ENCODE measurements at regions not wholly inside any gene's neighbourhood (a gene's known extent, or its start where the extent isn't known, plus 50 kb on each side); places are given as distances from the start of the nearest gene placed in this dataset.

- no peaks in the 10 kb centered on the region for H3F3A ChIP-seq (ENCODE audit: low read depth)
- H2AFZ ChIP-seq (ENCODE audit: low read length), result no peak overlapping the region
- no peaks in the 10 kb centered on the region for H3K79me2 ChIP-seq (ENCODE audit: insufficient read depth, low read length)
- H4K20me1 ChIP-seq (ENCODE audit: insufficient read depth, low read length, poor library complexity, severe bottlenecking), result no peaks in the 10 kb centered on the region
- H3K4me1 ChIP-seq (ENCODE audit: insufficient read depth, low read length, poor library complexity, severe bottlenecking), result no peaks in the 10 kb centered on the region
- H3K9me3 ChIP-seq (ENCODE audit: insufficient read depth, low read depth, low read length), result peaks cover 50% of the 10 kb centered on the region
- no peak for TF ChIP-seq CTCF (conservative IDR thresholded peaks at IDR 0.05; ENCODE audit: low read length)
- TF ChIP-seq EZH2phosphoT487 (IDR thresholded peaks at IDR 0.05; ENCODE audit: borderline replicate concordance), result no peak
- no peaks in the 10 kb centered on the region for H3K36me3 ChIP-seq (ENCODE audit: insufficient read depth, low read length)
- H3K27me3 ChIP-seq (ENCODE audit: insufficient read depth, low read length, poor library complexity, severe bottlenecking), result no peaks in the 10 kb centered on the region
- no peak overlapping the region for H3K9ac ChIP-seq (ENCODE audit: low read depth, low read length, poor library complexity, severe bottlenecking)
- no peak overlapping the region for H3K4me3 ChIP-seq (ENCODE audit: low read length, poor library complexity, severe bottlenecking)
- no peaks in the 10 kb centered on the region for H3K9me2 ChIP-seq (replicated peaks; ENCODE audit: low read depth, low read length)
- H3K4me2 ChIP-seq (ENCODE audit: low read depth, low read length, poor library complexity, severe bottlenecking), result no peak overlapping the region
These were observed 68.2 kb upstream of the B3GAT1 start for GRCh38 chr11:134480136-134480712.

- H3K9ac ChIP-seq (ENCODE audit: low read depth, low read length, poor library complexity, severe bottlenecking), result no peak overlapping the region
- no peak overlapping the region for H3K4me3 ChIP-seq (ENCODE audit: low read length, poor library complexity, severe bottlenecking)
- peaks cover 49% of the 10 kb centered on the region for H3K9me3 ChIP-seq (ENCODE audit: insufficient read depth, low read depth, low read length)
- no peaks in the 10 kb centered on the region for H3K9me2 ChIP-seq (replicated peaks; ENCODE audit: low read depth, low read length)
- H3K36me3 ChIP-seq (ENCODE audit: insufficient read depth, low read length), result no peaks in the 10 kb centered on the region
- no peak overlapping the region for H2AFZ ChIP-seq (ENCODE audit: low read length)
- H3K4me2 ChIP-seq (ENCODE audit: low read depth, low read length, poor library complexity, severe bottlenecking), result no peak overlapping the region
- no peaks in the 10 kb centered on the region for H3K27me3 ChIP-seq (ENCODE audit: insufficient read depth, low read length, poor library complexity, severe bottlenecking)
- H4K20me1 ChIP-seq (ENCODE audit: insufficient read depth, low read length, poor library complexity, severe bottlenecking), result no peaks in the 10 kb centered on the region
- no peaks in the 10 kb centered on the region for H3K79me2 ChIP-seq (ENCODE audit: insufficient read depth, low read length)
- TF ChIP-seq CTCF (conservative IDR thresholded peaks at IDR 0.05; ENCODE audit: low read length) (no peak), EZH2phosphoT487 (IDR thresholded peaks at IDR 0.05; ENCODE audit: borderline replicate concordance) (no peak)
- no peaks in the 10 kb centered on the region for H3K4me1 ChIP-seq (ENCODE audit: insufficient read depth, low read length, poor library complexity, severe bottlenecking)
- H3F3A ChIP-seq (ENCODE audit: low read depth), result no peaks in the 10 kb centered on the region
These were observed 67.4 kb upstream of the B3GAT1 start for GRCh38 chr11:134479206-134480135.

GRCh38 chr11:134478611-134479010 lies 66.6 kb upstream of the B3GAT1 start:
- H3K9ac ChIP-seq (ENCODE audit: low read depth, low read length, poor library complexity, severe bottlenecking), result no peak overlapping the region
- H3K9me3 ChIP-seq (ENCODE audit: insufficient read depth, low read depth, low read length), result peaks cover 57% of the 10 kb centered on the region
- no peaks in the 10 kb centered on the region for H3K27me3 ChIP-seq (ENCODE audit: insufficient read depth, low read length, poor library complexity, severe bottlenecking)

More at GRCh38 chr11:134478611-134479010, 66.6 kb upstream of the B3GAT1 start:
- no peaks in the 10 kb centered on the region for H3K36me3 ChIP-seq (ENCODE audit: insufficient read depth, low read length)
- H3F3A ChIP-seq (ENCODE audit: low read depth), result no peaks in the 10 kb centered on the region
- H3K79me2 ChIP-seq (ENCODE audit: insufficient read depth, low read length), result no peaks in the 10 kb centered on the region
- TF ChIP-seq EZH2phosphoT487 (IDR thresholded peaks at IDR 0.05; ENCODE audit: borderline replicate concordance), result no peak
- no peak for TF ChIP-seq CTCF (conservative IDR thresholded peaks at IDR 0.05; ENCODE audit: low read length)
- H3K4me1 ChIP-seq (ENCODE audit: insufficient read depth, low read length, poor library complexity, severe bottlenecking), result no peaks in the 10 kb centered on the region
- H4K20me1 ChIP-seq (ENCODE audit: insufficient read depth, low read length, poor library complexity, severe bottlenecking), result no peaks in the 10 kb centered on the region
- H2AFZ ChIP-seq (ENCODE audit: low read length), result no peak overlapping the region
- H3K4me3 ChIP-seq (ENCODE audit: low read length, poor library complexity, severe bottlenecking), result no peak overlapping the region
- no peak overlapping the region for H3K4me2 ChIP-seq (ENCODE audit: low read depth, low read length, poor library complexity, severe bottlenecking)
- H3K9me2 ChIP-seq (replicated peaks; ENCODE audit: low read depth, low read length), result no peaks in the 10 kb centered on the region

Data from Loucy (cell line).